Transverse colon (tissue), 4 donors: ENCODE measurements at regions not wholly inside any gene's neighbourhood (a gene's known extent, or its start where the extent isn't known, plus 50 kb on each side); places are given as distances from the start of the nearest gene placed in this dataset.

Experiments
- DNase-seq: peaks from one replicate; pipeline ENCODE4 v3.0.0-alpha.2; 2019
- H3K27ac ChIP-seq, 4 donors: fragments of 200-600 bp; sonication (generic); 2 replicates each; pipeline ENCODE4 v1.5.1; 2016 to 2018; ENCODE audit warnings: inconsistent platforms in 4 of 4
- H3K27me3 ChIP-seq: fragments of 200-600 bp; sonication (generic); 2 replicates; pipeline ENCODE4 v1.5.1; 2017; ENCODE audit warnings: inconsistent platforms
- H3K36me3 ChIP-seq, 4 donors: fragments of 200-600 bp; sonication (generic); 2 replicates each; pipeline ENCODE4 v1.5.1; 2017 to 2019; ENCODE audit warnings: inconsistent platforms in 4 of 4
- H3K4me1 ChIP-seq, 4 donors: fragments of 200-600 bp; sonication (generic); 2 replicates each; pipeline ENCODE4 v1.5.1; 2017 to 2020; ENCODE audit warnings: inconsistent platforms in 4 of 4
- H3K4me3 ChIP-seq, 4 donors: fragments of 200-600 bp; sonication (generic); 1 replicate in 1 of 4; 2 replicates in 3 of 4; pipeline versions ENCODE4 v1.5.1 to v1.6.1; 2017 to 2019; ENCODE audit warnings: inconsistent platforms in 4 of 4
- H3K9me3 ChIP-seq, 2 donors: fragments of 200-600 bp; sonication (generic); 2 replicates each; pipeline ENCODE4 v1.5.1; 2017 to 2019; ENCODE audit warnings: inconsistent platforms in 2 of 2
- EP300 ChIP-seq: sonication (generic); formaldehyde crosslinking; IDR thresholded peaks from one replicate; pipeline ENCODE4 v1.6.1; 2017; ENCODE audit warnings: antibody characterized with exemption, low read depth
- POLR2A ChIP-seq: fragments of 450-650 bp; IDR thresholded peaks from one replicate; pipeline ENCODE4 v1.6.1; 2016; ENCODE audit warnings: antibody characterized with exemption, mild to moderate bottlenecking, moderate library complexity
- POLR2AphosphoS5 ChIP-seq, 3 donors: sonication (generic); formaldehyde crosslinking; IDR thresholded peaks; one replicate each; pipeline ENCODE4 v1.6.1; 2016; ENCODE audit warnings: antibody characterized with exemption in 3 of 3
- whole genome bisulfite sequencing, 2 donors: methylation state at CpG; one replicate each; pipeline ENCODE4 v1.1.5; 2018; ENCODE audit warnings: low coverage in 1 of 2; 5-methylcytosine and 5-hydroxymethylcytosine counted together
- in situ Hi-C, 4 donors: fragments of 200-750 bp; cut with MboI; loops; one replicate each; pipeline versions ENCODE4 v1.15.0 to v1.15.1; 2017; ENCODE audit warnings: low sequenced_read_pairs in 3 of 4, low pct_ligation_motif_present in 1 of 4, low pct_unique_long_range_greater_than_20kb in 1 of 4
- intact Hi-C: fragments of 100-400 bp; cut with DNase I; formaldehyde crosslinking; loops from one replicate; pipeline ENCODE4 v1.15.1; 2023; ENCODE audit warnings: low total_unique reads
- TF ChIP-seq, protein P1 (sequence below), 5 experiments: fragments of 200-600 bp in 3 of 5; fragments of 450-650 bp in 2 of 5; sonication (generic) in 3 of 5; IDR thresholded peaks; 1 replicate in 2 of 5; 2 replicates in 3 of 5; pipeline ENCODE4 v1.5.1; 2016 to 2017; ENCODE audit warnings: antibody characterized with exemption in 5 of 5, inconsistent platforms in 3 of 5, mild to moderate bottlenecking in 2 of 5, moderate library complexity in 1 of 5

DNA sequence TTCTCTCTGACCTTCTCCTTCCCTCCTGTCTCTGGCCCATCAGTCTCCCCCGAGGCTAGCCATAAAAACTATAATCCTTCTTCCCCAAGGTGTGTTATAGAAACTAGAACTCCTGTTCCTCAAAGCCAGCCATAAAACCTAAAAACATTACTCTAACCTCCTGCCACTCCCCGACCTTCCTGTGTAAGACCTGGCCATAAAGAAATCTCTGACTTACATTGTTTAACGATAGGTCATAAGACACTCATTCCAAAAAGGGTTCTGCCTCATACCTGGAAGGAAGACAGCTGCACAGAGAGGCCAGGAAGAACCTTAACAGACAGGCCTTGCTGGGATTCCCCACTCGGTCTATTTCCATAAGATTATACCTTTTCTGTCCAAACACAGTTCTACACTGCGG, 70.9 kb upstream of the EEA1 start:
- in situ Hi-C loops (no loop called here), intact Hi-C loops (no loop called here)
- TF ChIP-seq POLR2AphosphoS5 (IDR thresholded peaks at IDR 0.05) (peak in 1 of 3 donors; percentile 31), EP300 (no peak), POLR2A (no peak)
- TF ChIP-seq, protein P1, sequence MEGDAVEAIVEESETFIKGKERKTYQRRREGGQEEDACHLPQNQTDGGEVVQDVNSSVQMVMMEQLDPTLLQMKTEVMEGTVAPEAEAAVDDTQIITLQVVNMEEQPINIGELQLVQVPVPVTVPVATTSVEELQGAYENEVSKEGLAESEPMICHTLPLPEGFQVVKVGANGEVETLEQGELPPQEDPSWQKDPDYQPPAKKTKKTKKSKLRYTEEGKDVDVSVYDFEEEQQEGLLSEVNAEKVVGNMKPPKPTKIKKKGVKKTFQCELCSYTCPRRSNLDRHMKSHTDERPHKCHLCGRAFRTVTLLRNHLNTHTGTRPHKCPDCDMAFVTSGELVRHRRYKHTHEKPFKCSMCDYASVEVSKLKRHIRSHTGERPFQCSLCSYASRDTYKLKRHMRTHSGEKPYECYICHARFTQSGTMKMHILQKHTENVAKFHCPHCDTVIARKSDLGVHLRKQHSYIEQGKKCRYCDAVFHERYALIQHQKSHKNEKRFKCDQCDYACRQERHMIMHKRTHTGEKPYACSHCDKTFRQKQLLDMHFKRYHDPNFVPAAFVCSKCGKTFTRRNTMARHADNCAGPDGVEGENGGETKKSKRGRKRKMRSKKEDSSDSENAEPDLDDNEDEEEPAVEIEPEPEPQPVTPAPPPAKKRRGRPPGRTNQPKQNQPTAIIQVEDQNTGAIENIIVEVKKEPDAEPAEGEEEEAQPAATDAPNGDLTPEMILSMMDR (IDR thresholded peaks at IDR 0.05), result no peak
- Histone ChIP-seq H3K4me3 (no peak overlapping the region), H3K36me3 (no peaks in the 10 kb centered on the region), H3K27ac (peak overlapping the region; percentile 5 to 70 (median 55)), H3K4me1 (peaks cover 0 to 11% (median 6%) of the 10 kb centered on the region in 4 donors), H3K27me3 (no peaks in the 10 kb centered on the region), H3K9me3 (no peaks in the 10 kb centered on the region)
- DNase-seq, result peak; percentile 35
- 54 to 59% methylated on average over 4 to 5 of the region's 5 CpGs for WGBS, 2 donors

DNA sequence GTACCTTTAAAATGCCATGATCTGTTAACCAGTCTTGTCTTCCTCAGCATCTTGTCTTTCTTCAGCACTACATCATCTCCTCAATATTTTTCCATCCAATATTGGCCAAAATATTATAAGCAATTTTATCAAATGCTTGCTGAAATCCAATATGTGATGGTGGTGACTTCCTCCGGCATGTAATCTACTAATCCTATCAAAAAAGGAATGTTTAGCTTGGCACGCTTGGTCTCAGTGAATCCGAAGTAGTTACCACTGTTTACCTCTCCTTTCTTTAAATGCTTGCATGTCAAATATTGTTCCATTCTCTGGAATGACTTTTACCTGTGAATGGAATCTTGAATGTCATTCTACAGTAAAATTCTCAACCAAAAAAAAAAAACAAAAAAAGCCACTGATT, 72.3 kb upstream of the EEA1 start:
- Histone ChIP-seq H3K4me1 (peaks cover 0 to 11% (median 6%) of the 10 kb centered on the region in 4 donors), H3K4me3 (no peak overlapping the region), H3K9me3 (no peaks in the 10 kb centered on the region), H3K27me3 (no peaks in the 10 kb centered on the region), H3K27ac (no peak overlapping the region), H3K36me3 (no peaks in the 10 kb centered on the region)
- 71 to 83% methylated on average over 3 of the region's 3 CpGs for WGBS, 2 donors
- DNase-seq, result no peak
- TF ChIP-seq EP300, result no peak
- intact Hi-C loops (no loop called here), in situ Hi-C loops (no loop called here)

DNA sequence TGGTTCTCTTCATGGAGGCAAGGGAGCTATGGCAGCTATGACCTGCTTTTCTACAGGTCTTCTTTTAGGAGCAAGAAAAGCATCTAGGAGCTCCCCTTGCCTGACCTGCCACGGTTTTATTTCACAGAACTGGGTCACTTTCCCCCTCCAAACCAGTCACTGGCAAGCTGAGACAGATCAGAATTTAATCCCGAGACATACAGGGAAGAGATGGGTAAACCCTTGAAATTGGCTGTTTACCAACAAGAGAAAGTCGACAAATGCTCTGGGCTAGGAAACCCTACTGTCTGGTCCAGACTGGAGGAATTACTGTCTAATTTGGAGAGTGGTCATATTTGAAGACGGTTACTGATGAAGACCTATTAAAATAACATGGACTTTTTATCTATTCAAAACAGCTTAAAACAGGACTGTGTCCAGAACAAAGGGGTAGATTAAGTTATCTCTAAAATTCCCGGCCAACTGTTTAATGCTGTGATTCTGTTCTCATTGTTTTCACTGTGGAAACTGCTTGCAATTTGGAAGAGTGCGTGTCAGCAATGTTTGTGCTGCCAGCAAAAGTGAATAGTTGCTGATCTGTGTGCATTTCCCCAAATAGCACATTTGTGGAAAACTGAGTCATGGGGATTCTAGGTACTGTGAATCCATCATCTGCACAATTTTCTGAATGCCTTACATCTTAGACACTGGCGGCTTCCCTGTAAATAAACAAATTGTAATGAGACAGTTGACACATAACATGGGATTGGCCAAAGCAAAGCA, 73.4 kb upstream of the EEA1 start:
- no peak overlapping the region for H3K4me3 ChIP-seq
- peaks cover 0 to 11% (median 6%) of the 10 kb centered on the region in 4 donors for H3K4me1 ChIP-seq
- DNase-seq, result no peak
- WGBS, 2 donors, result 64 to 72% methylated on average over 7 of the region's 7 CpGs
- H3K27ac ChIP-seq, result no peak overlapping the region
- no peaks in the 10 kb centered on the region for H3K27me3 ChIP-seq
- peak in 1 of 3 donors; percentile 41 for TF ChIP-seq POLR2AphosphoS5 (IDR thresholded peaks at IDR 0.05)
- TF ChIP-seq, protein P1 (IDR thresholded peaks at IDR 0.05), result no peak
- TF ChIP-seq POLR2A, result no peak
- no peaks in the 10 kb centered on the region for H3K36me3 ChIP-seq
- intact Hi-C loops (no loop called here), in situ Hi-C loops (no loop called here)
- no peaks in the 10 kb centered on the region for H3K9me3 ChIP-seq

DNA sequence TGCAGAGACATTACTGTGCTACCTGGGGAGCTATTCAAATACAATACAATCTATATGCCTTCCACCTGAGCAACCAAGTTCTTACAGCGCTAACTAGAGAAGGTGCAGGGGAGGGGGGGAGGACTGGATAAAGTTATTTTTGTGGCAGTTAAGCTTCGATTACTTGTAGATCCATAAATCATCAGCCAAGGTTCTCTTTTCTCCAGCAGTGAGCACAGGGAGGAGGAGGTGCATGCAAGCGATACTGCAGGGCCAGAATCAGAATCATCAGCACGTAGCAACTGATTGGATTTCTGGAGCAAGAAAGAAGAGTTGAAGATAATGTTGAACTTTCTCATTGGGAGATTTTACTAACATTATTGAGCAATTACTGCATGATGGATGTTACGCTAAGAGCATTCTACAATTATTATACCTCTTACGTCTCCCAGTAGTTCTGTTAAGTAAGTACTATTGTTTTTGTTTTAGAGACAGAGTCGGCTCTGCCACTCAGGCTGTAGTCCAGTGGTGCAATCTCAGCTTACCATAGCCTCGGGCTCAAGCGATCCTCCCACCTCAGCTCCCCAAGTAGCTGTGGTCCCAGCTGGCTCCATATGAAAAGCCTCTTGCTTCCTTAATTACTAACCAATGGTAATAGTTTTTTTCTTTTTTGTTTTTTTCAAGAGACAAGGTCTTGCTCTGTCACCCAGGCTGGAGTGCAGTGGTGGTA, 74.6 kb upstream of the EEA1 start:
- 87 to 88% methylated on average over 5 to 9 of the region's 9 CpGs for WGBS, 2 donors
- H3K4me1 ChIP-seq, result peaks cover 0 to 11% (median 6%) of the 10 kb centered on the region in 4 donors
- no peak for DNase-seq
- no peaks in the 10 kb centered on the region for H3K27me3 ChIP-seq
- H3K9me3 ChIP-seq, result no peaks in the 10 kb centered on the region
- TF ChIP-seq, protein P1 (IDR thresholded peaks at IDR 0.05), result no peak
- TF ChIP-seq POLR2AphosphoS5 (IDR thresholded peaks at IDR 0.05) (no peak), POLR2A (no peak), EP300 (no peak)
- H3K36me3 ChIP-seq, result no peaks in the 10 kb centered on the region
- intact Hi-C loops, result no loop called here
- no peak overlapping the region for H3K27ac ChIP-seq
- no peak overlapping the region for H3K4me3 ChIP-seq
- in situ Hi-C loops, result no loop called here
